Vagina (tissue), 2 donors: ENCODE measurements at regions not wholly inside any gene's neighbourhood (a gene's known extent, or its start where the extent isn't known, plus 50 kb on each side); places are given as distances from the start of the nearest gene placed in this dataset.
A peak's percentile ranks its signal among the peaks of the same experiment; 100 is the strongest.

Experiments used
- DNase-seq, 2 donors: peaks; one replicate each; pipeline ENCODE4 v3.0.0-alpha.2; 2017; ENCODE audit errors: extremely low spot score in 2 of 2
- H3K27ac ChIP-seq: fragments of 200-600 bp; sonication (generic); one replicate; pipeline ENCODE4 v1.5.1; 2019
- H3K27me3 ChIP-seq: fragments of 200-600 bp; sonication (generic); one replicate; pipeline ENCODE4 v1.5.1; 2019
- H3K36me3 ChIP-seq, 2 donors: fragments of 200-600 bp; sonication (generic); one replicate each; pipeline ENCODE4 v1.5.1; 2017 to 2019
- H3K4me1 ChIP-seq: fragments of 200-600 bp; sonication (generic); one replicate; pipeline ENCODE4 v1.5.1; 2019
- H3K4me3 ChIP-seq, 2 donors: fragments of 200-600 bp; sonication (generic); 1 replicate in 1 of 2; 2 replicates in 1 of 2; pipeline ENCODE4 v1.5.1; 2016 to 2019
- H3K9me3 ChIP-seq: fragments of 200-600 bp; sonication (generic); one replicate; pipeline ENCODE4 v1.5.1; 2019
- POLR2A ChIP-seq, 2 donors: fragments of 450-650 bp; IDR thresholded peaks; one replicate each; pipeline ENCODE4 v1.6.1; 2017; ENCODE audit warnings: antibody characterized with exemption in 2 of 2, mild to moderate bottlenecking in 2 of 2, moderate library complexity in 2 of 2
- POLR2AphosphoS5 ChIP-seq, 2 donors: sonication (generic); formaldehyde crosslinking; IDR thresholded peaks; one replicate each; pipeline ENCODE4 v1.9.0; 2017; ENCODE audit warnings: antibody characterized with exemption in 2 of 2, mild to moderate bottlenecking in 2 of 2, low read depth in 1 of 2; ENCODE audit not compliant: insufficient read depth in 1 of 2
- intact Hi-C: fragments of 100-400 bp; cut with DNase I; formaldehyde crosslinking; loops from one replicate; pipeline ENCODE4 v1.15.1; 2023
- TF ChIP-seq, protein P1 (sequence below), 3 experiments: fragments of 450-650 bp in 2 of 3; fragments of 200-600 bp in 1 of 3; sonication (generic) in 1 of 3; IDR thresholded peaks; one replicate each; pipeline ENCODE4 v1.5.1; 2017 to 2019; ENCODE audit warnings: antibody characterized with exemption in 3 of 3, mild to moderate bottlenecking in 2 of 3, moderate library complexity in 2 of 3

GRCh38 chr20:24870881-24871280 is 78.2 kb upstream of the CST7 start:
- Histone ChIP-seq H3K9me3 (no peaks in the 10 kb centered on the region), H3K36me3 (no peaks in the 10 kb centered on the region), H3K27me3 (no peaks in the 10 kb centered on the region), H3K27ac (no peak overlapping the region), H3K4me1 (no peaks in the 10 kb centered on the region), H3K4me3 (no peak overlapping the region)
- TF ChIP-seq, protein P1, sequence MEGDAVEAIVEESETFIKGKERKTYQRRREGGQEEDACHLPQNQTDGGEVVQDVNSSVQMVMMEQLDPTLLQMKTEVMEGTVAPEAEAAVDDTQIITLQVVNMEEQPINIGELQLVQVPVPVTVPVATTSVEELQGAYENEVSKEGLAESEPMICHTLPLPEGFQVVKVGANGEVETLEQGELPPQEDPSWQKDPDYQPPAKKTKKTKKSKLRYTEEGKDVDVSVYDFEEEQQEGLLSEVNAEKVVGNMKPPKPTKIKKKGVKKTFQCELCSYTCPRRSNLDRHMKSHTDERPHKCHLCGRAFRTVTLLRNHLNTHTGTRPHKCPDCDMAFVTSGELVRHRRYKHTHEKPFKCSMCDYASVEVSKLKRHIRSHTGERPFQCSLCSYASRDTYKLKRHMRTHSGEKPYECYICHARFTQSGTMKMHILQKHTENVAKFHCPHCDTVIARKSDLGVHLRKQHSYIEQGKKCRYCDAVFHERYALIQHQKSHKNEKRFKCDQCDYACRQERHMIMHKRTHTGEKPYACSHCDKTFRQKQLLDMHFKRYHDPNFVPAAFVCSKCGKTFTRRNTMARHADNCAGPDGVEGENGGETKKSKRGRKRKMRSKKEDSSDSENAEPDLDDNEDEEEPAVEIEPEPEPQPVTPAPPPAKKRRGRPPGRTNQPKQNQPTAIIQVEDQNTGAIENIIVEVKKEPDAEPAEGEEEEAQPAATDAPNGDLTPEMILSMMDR (IDR thresholded peaks at IDR 0.05): no peak
- TF ChIP-seq POLR2A (IDR thresholded peaks at IDR 0.05) (no peak), POLR2AphosphoS5 (IDR thresholded peaks at IDR 0.05; ENCODE audit: insufficient read depth in 1 of 2, low read depth in 1 of 2) (no peak)
- intact Hi-C loops: no loop called here
- DNase-seq: no peak

GRCh38 chr20:24871480-24872213 is 77.4 kb upstream of the CST7 start:
- Histone ChIP-seq H3K27me3 (no peaks in the 10 kb centered on the region), H3K9me3 (no peaks in the 10 kb centered on the region), H3K4me1 (no peaks in the 10 kb centered on the region), H3K36me3 (no peaks in the 10 kb centered on the region), H3K4me3 (no peak overlapping the region), H3K27ac (no peak overlapping the region)
- intact Hi-C loops: no loop called here
- TF ChIP-seq POLR2A (IDR thresholded peaks at IDR 0.05) (no peak), POLR2AphosphoS5 (IDR thresholded peaks at IDR 0.05; ENCODE audit: insufficient read depth in 1 of 2, low read depth in 1 of 2) (no peak)
- TF ChIP-seq, protein P1 (IDR thresholded peaks at IDR 0.05): no peak
- peak in 1 of 2 donors; percentile 65 for DNase-seq

DNA sequence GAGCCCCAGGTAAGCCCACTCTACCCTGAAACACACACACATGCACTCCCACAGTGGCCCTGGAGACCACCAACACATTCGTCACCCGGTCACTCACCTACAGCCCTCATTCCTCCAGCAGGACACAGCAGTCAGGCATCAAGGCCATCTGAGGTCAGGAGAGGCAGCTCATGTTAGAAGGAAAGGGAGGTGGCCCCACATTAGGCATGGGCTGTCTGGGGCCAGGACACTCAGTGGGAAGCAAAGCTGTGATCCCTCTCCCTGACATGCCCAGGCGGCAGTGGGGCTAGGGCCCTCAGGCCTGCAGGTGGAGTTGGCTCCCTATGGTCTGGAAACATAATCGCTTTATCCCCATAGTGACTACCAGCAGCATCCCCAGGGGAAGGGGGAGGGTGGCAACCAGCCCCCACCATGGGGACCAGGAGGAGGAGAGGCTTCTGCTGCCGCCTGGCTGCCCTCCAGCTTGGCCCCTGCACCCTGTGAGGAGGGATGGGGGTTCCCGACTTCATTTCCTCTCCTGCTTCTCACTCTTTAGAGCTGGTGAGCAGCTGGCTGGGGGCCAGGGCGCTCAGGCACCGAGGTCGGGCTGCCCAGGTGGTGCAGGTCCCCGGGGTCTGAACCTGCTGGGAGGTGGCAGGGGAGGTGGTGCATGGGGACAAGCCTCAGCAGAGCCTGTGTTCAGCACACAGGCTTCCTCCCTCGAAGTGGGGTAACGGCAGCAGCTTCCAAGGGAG is 76.6 kb upstream of the CST7 start:
- Histone ChIP-seq H3K36me3 (no peaks in the 10 kb centered on the region), H3K27ac (no peak overlapping the region), H3K27me3 (no peaks in the 10 kb centered on the region), H3K9me3 (no peaks in the 10 kb centered on the region), H3K4me3 (no peak overlapping the region), H3K4me1 (no peaks in the 10 kb centered on the region)
- DNase-seq: peak in 1 of 2 donors; percentile 77
- intact Hi-C loops: no loop called here
- TF ChIP-seq POLR2A (IDR thresholded peaks at IDR 0.05): no peak

DNA sequence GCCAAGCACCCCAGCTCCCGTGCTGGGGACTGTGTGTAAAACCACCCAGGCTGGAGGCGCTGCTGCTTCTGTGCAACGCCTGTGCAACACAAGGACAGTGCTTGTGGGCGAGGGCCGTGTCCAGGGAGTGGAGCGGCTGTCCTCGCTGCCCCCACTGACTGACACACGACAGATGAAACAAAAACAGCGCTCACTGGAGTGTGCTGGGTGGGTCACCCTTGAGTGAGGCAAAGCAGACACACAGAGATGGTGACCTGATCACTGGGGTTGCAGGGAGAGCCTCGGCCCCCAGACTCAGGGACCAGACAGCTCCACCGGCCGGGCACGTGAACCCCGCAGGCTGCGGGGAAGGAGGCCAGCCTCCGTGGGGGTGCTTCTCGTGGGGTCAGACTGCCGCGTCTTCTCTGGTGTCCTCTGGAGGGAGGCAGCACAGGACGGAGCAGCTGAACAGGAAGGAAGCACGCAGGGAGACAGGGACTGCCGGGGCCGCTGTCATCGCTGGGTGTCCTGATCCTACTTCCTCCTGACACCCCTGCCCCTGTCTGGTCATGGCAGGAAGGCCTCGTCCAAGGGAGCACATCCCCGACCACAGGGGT is 75.9 kb upstream of the CST7 start:
- DNase-seq: peak in 1 of 2 donors; percentile 70
- no peaks in the 10 kb centered on the region for H3K36me3 ChIP-seq
- H3K9me3 ChIP-seq: no peaks in the 10 kb centered on the region
- H3K4me1 ChIP-seq: no peaks in the 10 kb centered on the region
- TF ChIP-seq POLR2A (IDR thresholded peaks at IDR 0.05) (no peak), POLR2AphosphoS5 (IDR thresholded peaks at IDR 0.05; ENCODE audit: insufficient read depth in 1 of 2, low read depth in 1 of 2) (no peak)
- H3K27me3 ChIP-seq: no peaks in the 10 kb centered on the region
- no peak overlapping the region for H3K4me3 ChIP-seq
- intact Hi-C loops: no loop called here
- no peak overlapping the region for H3K27ac ChIP-seq

GRCh38 chr20:24875078-24875477 is 74.0 kb upstream of the CST7 start:
- Histone ChIP-seq H3K4me1 (no peaks in the 10 kb centered on the region), H3K4me3 (no peak overlapping the region), H3K36me3 (no peaks in the 10 kb centered on the region), H3K9me3 (no peaks in the 10 kb centered on the region), H3K27me3 (no peaks in the 10 kb centered on the region), H3K27ac (no peak overlapping the region)
- peak in 1 of 2 donors; percentile 67 for DNase-seq
- intact Hi-C loops: no loop called here
- TF ChIP-seq POLR2A (IDR thresholded peaks at IDR 0.05): no peak
- TF ChIP-seq, protein P1 (IDR thresholded peaks at IDR 0.05): no peak

- H3K27ac ChIP-seq: no peak overlapping the region
- no peaks in the 10 kb centered on the region for H3K4me1 ChIP-seq
- H3K27me3 ChIP-seq: no peaks in the 10 kb centered on the region
- H3K9me3 ChIP-seq: peaks cover 5% of the 10 kb centered on the region
- intact Hi-C loops: no loop called here
- H3K4me3 ChIP-seq: no peak overlapping the region
- no peak for TF ChIP-seq POLR2AphosphoS5 (IDR thresholded peaks at IDR 0.05; ENCODE audit: insufficient read depth in 1 of 2, low read depth in 1 of 2)
- TF ChIP-seq, protein P1 (IDR thresholded peaks at IDR 0.05): no peak
- no peak for TF ChIP-seq POLR2A (IDR thresholded peaks at IDR 0.05)
- H3K36me3 ChIP-seq: no peaks in the 10 kb centered on the region
- no peak for DNase-seq
Measured at GRCh38 chr20:24877652-24878051, 71.4 kb upstream of the CST7 start.
